GM18873 (cell line): ENCODE measurements at regions not wholly inside any gene's neighbourhood (a gene's known extent, or its start where the extent isn't known, plus 50 kb on each side); places are given as distances from the start of the nearest gene placed in this dataset.
"Not testable (repeated sequence)": the region's sequence is repeated elsewhere in the genome, so short reads cannot be mapped to it uniquely, and the experiment has no call there.

ENCODE experiments used
- ATAC-seq: cut with Tn5 transposase; IDR thresholded peaks from one replicate; pipeline ENCODE4 v1.9.1; 2021; ENCODE audit warnings: mild to moderate bottlenecking, moderate library complexity, moderate number of reproducible peaks; ENCODE audit not compliant: unreplicated experiment, low FRiP score

- ATAC-seq, result no peak
These were observed 50.9 kb upstream of the PDE1A start for GRCh38 chr2:182477774-182478173.

GRCh38 chr2:182481676-182482075, 54.8 kb upstream of the PDE1A start:
- ATAC-seq, result no peak

GRCh38 chr2:182482511-182482910, 55.7 kb upstream of the PDE1A start:
- ATAC-seq, result no peak

- no peak for ATAC-seq
These were observed 69.8 kb upstream of the PDE1A start for GRCh38 chr2:182496596-182496995.

GRCh38 chr2:182499706-182500470, 73.1 kb upstream of the PDE1A start:
- no peak for ATAC-seq

- no peak for ATAC-seq
These were observed 77.0 kb upstream of the PDE1A start for GRCh38 chr2:182503886-182504285.

GRCh38 chr2:182504903-182505302, 78.1 kb upstream of the PDE1A start:
- ATAC-seq, result no peak

GRCh38 chr2:182506606-182507005, 79.8 kb upstream of the PDE1A start:
- no peak for ATAC-seq

- not testable (repeated sequence) for ATAC-seq
These were observed 81.7 kb upstream of the PDE1A start for GRCh38 chr2:182508583-182508982.

GRCh38 chr2:182509216-182509615, 82.4 kb upstream of the PDE1A start:
- ATAC-seq, result no peak

- ATAC-seq, result no peak
These were observed 94.9 kb upstream of the PDE1A start for GRCh38 chr2:182521453-182522404.

GRCh38 chr2:182522405-182522896, 95.6 kb upstream of the PDE1A start:
- ATAC-seq, result no peak

GRCh38 chr2:182522972-182523473, 96.2 kb upstream of the PDE1A start:
- ATAC-seq, result no peak

GRCh38 chr2:182530636-182531035, 103.8 kb upstream of the PDE1A start:
- no peak for ATAC-seq

- no peak for ATAC-seq
These were observed 113.4 kb upstream of the PDE1A start for GRCh38 chr2:182540252-182540651.

GRCh38 chr2:182541268-182541667, 114.4 kb upstream of the PDE1A start:
- ATAC-seq, result peak; percentile 75

GRCh38 chr2:182542501-182543258, 115.8 kb upstream of the PDE1A start:
- no peak for ATAC-seq

- no peak for ATAC-seq
These were observed 117.1 kb upstream of the PDE1A start for GRCh38 chr2:182543741-182544525.

- ATAC-seq, result no peak
These were observed 118.8 kb upstream of the PDE1A start for GRCh38 chr2:182545420-182546167.
